Activated CD8-positive, alpha-beta memory T cell treated with anti-CD3 and anti-CD28 coated beads for 24 hours (primary cell): ENCODE measurements at regions not wholly inside any gene's neighbourhood (a gene's known extent, or its start where the extent isn't known, plus 50 kb on each side); places are given as distances from the start of the nearest gene placed in this dataset.

ENCODE experiments used
- DNase-seq: peaks from one replicate; pipeline ENCODE4 v3.0.0-alpha.2; 2020

GRCh38 chr5:34488984-34489383 lies 167.1 kb upstream of the RAI14 start:
- DNase-seq, result no peak

- DNase-seq, result no peak
Observed at GRCh38 chr5:34490506-34491250, 165.4 kb upstream of the RAI14 start.

DNA sequence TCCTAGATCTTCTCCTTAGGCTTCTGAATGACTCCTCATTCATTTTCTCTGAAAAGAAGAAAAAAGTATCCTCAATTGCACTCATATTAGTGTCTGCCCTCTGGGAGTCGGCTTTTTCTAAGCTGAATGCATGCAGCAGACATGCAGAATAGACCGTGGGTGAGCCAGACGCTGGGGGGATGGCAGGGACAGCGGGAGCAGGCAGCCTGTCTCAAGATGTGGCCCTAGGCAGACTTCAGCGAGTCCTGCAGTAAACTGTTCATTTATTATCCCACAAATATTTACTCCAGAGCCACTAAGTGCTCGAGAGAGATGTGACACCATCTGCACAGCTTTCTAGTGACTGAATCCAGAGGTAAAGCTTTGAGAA lies 164.9 kb upstream of the RAI14 start:
- DNase-seq, result no peak

DNA sequence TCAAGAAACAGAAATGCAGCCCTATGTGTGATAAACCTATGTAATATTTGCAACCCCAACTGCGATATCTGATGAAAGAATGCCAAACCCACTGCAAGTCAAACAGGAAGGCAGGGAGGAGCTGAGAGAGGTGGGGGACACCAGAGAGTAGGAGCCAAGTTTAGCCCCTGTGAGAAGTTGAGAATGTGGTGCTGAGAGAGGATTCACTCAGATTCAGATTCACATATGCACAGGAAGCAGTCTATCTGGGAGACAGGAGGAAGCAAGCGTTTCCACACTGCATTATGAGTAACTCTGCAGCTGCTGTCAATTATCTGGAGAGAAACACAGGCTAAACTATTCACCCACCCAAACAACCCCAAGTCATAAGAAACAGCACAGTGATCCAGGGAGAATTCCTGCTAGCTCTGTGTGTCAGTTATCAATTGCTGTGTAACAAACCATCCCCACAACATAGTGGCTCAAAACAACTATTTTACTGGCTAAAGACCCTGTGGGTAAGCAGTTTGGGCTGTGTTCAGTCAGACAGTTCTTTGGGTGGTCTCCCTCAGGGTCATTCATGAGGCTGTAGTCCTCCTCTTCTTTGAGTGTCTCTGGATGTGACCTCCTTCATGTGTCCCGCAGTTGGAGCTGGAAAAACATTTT lies 161.9 kb upstream of the RAI14 start:
- DNase-seq, result no peak

- no peak for DNase-seq
Observed at GRCh38 chr5:34495178-34495577, 160.9 kb upstream of the RAI14 start.

GRCh38 chr5:34496260-34496691 lies 159.9 kb upstream of the RAI14 start:
- no peak for DNase-seq

- DNase-seq, result no peak
Observed at GRCh38 chr5:34496701-34497469, 159.2 kb upstream of the RAI14 start.

DNA sequence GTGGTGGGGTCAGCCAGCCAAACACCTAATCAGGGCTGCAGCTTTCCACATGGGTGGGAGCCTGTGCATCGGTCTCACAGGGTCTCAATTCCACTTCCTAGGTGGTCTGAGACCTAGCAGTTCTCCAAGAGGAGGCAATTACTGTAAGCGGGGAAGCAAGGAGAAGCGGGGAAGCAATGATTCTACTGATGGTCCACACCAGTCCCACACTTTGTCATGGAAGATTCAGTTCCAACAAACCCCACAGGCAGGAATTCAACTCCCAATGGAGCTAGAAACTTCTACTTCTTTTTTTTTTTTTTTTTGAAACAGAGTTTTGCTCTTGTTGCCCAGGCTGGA lies 158.7 kb upstream of the RAI14 start:
- no peak for DNase-seq

DNA sequence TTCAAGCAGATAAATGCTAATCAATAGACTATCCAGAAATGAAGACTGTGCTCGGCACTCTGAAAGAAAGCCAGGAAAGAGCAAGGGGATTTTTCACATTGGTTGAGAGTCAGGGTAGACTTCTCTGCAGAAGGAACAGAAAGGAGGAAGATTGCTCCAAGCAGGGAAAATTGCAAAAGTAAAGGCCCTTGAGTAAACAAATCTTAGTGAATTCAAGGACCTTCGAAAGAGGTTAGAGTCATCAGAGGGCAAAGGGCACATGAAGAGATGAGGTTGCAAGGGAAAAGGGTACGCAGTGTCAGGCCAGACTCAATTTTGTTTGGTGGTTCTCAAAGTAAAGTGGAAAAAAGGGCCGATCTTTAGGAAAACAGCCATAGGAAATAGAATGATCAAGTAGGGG lies 157.6 kb upstream of the RAI14 start:
- no peak for DNase-seq

DNA sequence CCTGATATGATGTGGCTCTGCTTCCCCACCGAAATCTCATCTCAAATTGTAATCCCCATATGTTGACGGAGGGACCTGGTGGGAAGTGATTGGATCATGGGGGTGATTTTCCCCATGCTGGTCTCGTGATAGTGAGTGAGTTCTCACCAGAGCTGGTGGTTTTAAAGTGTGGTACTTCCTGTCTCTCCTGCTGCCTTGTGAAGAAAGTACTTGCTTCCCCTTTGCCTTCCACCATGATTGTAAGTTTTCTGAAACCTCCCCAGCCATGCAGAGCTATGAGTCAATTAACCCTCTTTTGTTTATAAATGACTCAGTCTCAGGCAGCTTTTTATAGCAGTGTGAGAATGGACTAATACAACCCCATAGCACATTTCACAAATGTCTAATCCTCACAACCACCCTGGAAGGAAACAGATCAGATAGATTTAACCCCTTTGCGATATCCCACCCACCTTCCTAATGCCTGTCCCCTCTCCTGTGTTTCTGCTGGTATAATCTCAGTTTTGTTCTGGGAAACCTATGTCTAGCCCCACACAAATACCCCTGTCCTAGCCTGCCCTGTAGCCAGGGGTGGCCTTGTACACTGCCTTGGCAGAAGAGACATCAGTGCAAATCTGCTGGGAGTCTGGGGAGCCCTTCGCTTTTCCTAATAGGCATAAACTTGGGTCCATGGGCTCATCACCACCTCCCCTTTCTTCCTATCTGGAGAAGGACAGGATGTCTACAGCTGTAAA lies 157.0 kb upstream of the RAI14 start:
- no peak for DNase-seq

- no peak for DNase-seq
Observed at GRCh38 chr5:34500236-34500847, 155.8 kb upstream of the RAI14 start.

- no peak for DNase-seq
Observed at GRCh38 chr5:34501016-34501415, 155.1 kb upstream of the RAI14 start.

DNA sequence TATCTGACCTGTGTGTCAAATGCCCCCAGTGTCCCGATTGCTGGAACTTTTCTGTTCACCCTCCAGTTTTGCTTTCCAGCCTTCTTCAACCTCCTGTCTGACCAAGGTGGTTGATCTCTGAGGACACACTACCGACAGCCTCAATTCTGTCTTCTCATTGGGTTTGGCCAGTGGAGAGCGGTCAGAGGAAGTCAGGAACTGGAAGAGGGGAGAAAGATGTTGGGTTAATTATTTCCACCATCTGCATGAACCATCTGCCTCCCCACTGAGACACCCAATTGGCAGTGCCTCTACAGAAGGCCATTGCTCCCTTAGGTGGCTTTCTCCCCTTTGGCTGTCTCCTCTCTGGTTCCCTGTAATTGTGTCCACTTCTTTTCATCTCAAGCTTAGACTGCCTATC lies 154.3 kb upstream of the RAI14 start:
- DNase-seq, result no peak

DNA sequence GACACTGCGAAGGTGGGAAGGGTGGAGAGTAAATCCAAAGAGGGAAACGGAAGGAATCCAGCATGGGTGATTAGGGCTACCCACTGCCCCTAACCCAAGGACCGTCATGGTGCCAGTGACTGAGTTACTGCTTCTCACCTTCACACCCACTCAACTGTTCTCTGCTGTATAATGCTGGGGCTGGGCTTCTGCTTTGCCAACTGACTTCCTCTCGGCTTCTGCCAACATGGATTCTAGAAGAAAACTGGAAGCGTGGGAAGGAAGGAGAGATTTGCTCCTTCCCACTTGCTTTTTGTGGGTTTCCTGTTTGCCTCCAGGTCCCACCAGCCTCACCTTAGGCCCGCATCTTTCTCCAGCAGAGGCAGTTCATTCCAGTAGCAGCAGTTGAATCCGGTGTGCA lies 153.5 kb upstream of the RAI14 start:
- no peak for DNase-seq

GRCh38 chr5:34503379-34504253 lies 152.5 kb upstream of the RAI14 start:
- no peak for DNase-seq

- no peak for DNase-seq
Observed at GRCh38 chr5:34504967-34505366, 151.2 kb upstream of the RAI14 start.

DNA sequence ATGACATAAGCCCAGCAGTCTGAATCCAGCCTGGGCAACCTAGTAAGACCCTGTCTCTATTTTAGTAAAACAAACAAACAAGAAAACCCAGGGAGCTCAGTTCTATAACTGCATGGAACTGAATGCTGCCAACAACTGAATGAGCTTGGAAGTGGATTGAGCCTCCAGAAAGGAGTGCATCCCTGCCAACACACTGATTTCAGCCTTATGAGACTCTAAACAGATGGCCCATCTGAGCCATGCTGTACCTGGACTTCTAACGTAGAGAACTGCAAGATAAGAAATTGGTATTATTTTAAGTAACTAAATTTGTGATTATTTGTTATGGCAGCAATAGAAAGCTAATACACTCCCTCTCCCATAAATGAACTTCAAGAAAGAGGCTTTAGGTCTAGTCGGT lies 150.4 kb upstream of the RAI14 start:
- DNase-seq, result no peak

DNA sequence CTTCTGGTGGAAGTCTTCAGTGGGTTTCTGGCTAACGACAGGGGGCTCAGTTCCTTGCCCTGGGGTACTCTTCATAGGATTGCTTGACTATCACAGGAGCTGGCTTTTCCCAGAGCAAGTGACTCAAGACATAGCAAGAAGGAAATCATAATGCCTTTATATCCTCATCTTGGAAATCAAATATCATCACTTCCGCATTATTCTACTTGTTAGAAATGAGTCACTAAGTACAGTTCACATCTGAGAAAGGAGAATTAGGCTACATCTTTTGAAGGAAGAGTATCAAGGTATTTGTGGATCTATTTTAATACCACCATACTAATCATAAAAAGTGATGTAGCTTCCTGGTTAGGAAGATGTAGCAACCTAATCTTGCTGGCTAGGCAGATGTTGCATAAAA lies 148.2 kb upstream of the RAI14 start:
- DNase-seq, result no peak

- DNase-seq, result no peak
Observed at GRCh38 chr5:34509392-34509791, 146.7 kb upstream of the RAI14 start.

DNA sequence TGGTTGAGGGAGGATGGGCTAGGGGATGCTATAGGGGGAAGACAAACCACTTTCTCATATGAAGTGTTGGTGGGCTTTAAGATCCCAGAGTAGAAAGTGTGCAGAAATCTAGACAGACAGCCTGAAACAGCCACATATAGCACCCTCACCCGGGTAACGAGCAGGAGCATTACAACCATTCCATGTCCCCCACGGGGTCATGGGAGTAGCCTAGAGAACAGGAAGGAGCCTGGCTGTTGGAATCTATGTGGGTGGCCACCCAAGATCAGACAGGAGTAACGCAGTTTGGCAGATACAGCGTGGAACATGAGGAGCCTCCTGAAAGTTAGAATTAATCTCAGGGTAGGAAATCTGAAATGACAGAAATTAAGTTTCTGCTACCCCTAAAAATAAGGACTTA lies 146.1 kb upstream of the RAI14 start:
- DNase-seq, result no peak

DNA sequence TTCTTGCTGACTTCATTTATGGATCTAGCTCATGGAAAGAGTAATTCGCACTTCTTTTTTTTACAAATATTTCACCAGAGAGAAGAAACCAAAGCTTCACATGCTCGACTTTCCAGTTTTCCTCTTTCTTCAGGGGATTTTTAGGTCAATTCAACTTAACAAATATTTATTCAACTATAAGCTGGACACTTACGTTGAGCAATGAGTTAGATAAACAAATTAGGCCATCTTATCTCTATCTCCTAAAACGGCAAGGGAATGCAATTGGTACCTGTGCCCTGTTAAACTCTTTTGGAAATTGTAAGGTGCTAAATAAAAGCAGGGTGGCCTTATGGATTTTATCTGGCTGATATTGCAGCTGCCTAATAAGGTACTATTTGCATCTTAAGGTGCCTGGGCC lies 145.1 kb upstream of the RAI14 start:
- DNase-seq, result no peak

GRCh38 chr5:34511481-34511880 lies 144.6 kb upstream of the RAI14 start:
- DNase-seq, result no peak
